Testis (tissue), 2 donors: ENCODE measurements at regions not wholly inside any gene's neighbourhood (a gene's known extent, or its start where the extent isn't known, plus 50 kb on each side); places are given as distances from the start of the nearest gene placed in this dataset.

Experiments
- CTCF ChIP-seq, 3 experiments: fragments of 450-650 bp in 2 of 3; fragments of 200-600 bp in 1 of 3; sonication (generic) in 1 of 3; IDR thresholded peaks; one replicate each; pipeline ENCODE4 v1.5.1; 2016 to 2019; ENCODE audit warnings: antibody characterized with exemption in 3 of 3, mild to moderate bottlenecking in 2 of 3, moderate library complexity in 1 of 3
- POLR2A ChIP-seq: fragments of 450-650 bp; IDR thresholded peaks from one replicate; pipeline ENCODE4 v1.6.1; 2017; ENCODE audit warnings: antibody characterized with exemption, mild to moderate bottlenecking, moderate library complexity

GRCh38 chr13:90427322-90428272, 919.9 kb upstream of the MIR17HG start:
- no peak for TF ChIP-seq CTCF (IDR thresholded peaks at IDR 0.05)
- TF ChIP-seq POLR2A, result no peak
